HG02763 (cell line): ENCODE measurements at regions not wholly inside any gene's neighbourhood (a gene's known extent, or its start where the extent isn't known, plus 50 kb on each side); places are given as distances from the start of the nearest gene placed in this dataset.
"Not testable (repeated sequence)": the region's sequence is repeated elsewhere in the genome, so short reads cannot be mapped to it uniquely, and the experiment has no call there.

Source experiments
- ATAC-seq: cut with Tn5 transposase; IDR thresholded peaks from one replicate; pipeline ENCODE4 v1.9.1; 2021; ENCODE audit warnings: mild to moderate bottlenecking, moderate library complexity; ENCODE audit not compliant: unreplicated experiment

DNA sequence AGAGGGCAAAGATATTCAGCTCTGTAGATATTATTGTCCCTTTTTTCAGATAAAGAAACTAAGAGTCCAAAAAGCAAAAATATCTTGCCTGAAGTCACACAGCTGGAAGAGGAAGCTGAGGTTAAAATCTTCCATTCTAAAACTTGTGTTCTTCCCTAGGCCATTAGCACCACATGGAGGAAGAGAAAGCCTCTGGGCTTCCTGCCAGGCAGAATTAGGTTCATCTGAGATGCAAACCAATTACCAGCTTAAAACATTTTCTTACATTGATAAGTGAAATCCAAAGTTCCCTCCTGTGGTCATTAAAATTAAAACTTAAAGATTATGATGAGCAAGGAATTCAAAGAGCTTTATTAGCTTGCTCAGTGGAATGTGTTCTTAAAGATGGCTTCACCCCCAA is 235.3 kb upstream of the SETMAR start:
- ATAC-seq, result no peak

DNA sequence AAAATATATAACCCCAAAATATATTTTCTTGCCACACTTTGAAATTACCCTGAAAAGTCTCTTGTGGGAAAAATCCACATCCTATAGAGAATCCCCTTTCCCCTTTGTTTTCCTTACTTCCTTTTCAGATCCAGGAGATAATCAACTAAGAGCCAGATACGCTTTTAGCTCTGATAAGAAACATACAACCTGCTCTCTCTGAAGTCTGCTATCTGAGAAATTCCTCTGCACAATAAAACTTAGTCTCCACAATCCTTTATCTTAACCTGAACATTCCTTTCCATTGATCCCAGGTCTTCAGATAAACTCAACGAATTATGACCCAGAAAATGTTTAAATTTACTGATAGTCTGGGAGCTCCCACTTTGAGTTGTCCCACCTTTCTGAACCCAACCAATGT is 233.4 kb upstream of the SETMAR start:
- no peak for ATAC-seq

DNA sequence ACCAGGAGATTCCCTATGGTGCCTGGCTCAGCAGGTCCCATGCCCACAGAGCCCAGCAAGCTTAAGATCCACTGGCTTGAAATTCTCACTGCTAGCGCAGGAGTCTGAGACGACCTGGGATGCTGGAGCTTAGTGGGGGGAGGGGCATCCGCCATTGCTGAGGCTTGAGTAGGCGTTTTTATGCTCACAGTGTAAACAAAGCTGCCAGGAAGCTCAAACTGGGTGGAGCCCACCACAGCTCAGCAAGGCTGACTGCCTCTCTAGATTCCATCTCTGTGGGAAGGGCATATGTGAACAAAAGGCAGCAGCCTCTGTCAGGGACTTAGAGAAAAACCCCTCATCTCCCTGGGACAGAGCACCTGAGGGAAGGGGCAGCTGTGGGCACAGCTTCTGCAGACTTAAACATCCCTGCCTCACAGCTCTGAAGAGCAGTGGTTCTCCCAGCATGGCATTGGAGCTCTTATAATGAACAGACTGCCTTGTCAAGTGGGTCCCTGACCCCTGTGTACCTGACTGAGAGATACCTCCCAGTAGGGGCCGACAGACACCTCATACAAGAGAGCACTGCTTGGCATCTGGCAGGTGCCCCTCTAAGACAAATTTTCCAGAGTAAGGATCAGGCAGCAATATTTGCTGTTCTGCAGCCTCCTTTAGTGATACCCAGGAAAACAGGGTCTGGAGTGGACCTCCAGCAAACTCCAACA is 231.5 kb upstream of the SETMAR start:
- no peak for ATAC-seq

DNA sequence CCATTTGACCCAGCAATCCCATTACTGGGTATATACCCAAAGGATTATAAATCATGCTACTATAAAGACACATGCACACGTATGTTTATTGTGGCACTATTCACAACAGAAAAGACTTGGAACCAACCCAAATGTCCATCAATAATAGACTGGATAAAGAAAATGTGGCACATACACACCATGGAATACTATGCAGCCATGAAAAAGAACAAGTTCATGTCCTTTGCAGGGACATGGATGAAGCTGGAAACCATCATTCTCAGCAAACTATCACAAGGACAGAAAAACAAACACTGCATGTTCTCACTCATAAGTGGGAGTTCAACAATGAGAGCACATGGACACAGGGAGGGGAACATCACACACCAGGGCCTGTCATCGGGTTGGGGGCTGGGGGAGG is 225.9 kb upstream of the SETMAR start:
- not testable (repeated sequence) for ATAC-seq

DNA sequence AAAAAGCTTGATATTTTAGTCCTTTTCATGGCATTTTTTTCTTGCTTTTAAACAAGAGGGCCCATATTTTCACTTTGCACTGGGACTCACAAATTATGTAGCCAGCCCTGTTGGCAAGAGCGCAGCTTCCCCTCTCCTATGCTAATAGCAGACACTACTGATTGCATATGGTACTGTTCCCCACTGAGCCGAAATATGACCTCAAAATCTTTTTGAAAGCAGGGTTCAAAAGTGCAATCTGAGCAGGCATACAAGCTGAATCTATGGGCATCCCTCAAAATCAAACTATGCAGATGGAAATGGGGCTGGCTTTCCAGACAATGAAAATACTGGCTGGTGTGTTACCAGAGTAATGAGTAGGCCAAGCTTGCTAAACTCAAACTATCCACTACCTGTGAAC is 225.2 kb upstream of the SETMAR start:
- ATAC-seq, result no peak

DNA sequence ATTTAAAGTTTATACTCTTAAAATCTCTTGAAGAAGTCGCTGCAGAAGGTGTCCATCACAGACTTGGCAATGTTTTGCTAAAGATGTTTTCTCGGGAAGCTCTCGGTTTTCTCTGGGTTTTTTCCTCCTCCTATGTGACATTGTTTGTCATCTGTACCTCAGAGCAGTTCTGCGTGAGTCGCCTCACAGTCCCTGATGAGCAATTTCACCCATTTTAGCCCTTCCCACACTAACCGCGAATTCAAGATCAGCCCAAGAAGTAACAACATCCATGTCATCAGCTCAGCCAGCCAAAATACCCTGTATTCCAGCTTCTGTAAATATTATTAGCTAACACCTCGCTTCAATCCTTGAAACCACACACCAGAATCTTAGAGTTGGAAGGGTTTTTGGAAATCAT is 224.3 kb upstream of the SETMAR start:
- ATAC-seq, result peak; percentile 51

- ATAC-seq, result peak; percentile 10
These were observed 223.6 kb upstream of the SETMAR start for GRCh38 chr3:4079339-4080195.

- ATAC-seq, result no peak
These were observed 219.7 kb upstream of the SETMAR start for GRCh38 chr3:4083225-4084015.

GRCh38 chr3:4084271-4084670 is 218.9 kb upstream of the SETMAR start:
- ATAC-seq, result no peak

DNA sequence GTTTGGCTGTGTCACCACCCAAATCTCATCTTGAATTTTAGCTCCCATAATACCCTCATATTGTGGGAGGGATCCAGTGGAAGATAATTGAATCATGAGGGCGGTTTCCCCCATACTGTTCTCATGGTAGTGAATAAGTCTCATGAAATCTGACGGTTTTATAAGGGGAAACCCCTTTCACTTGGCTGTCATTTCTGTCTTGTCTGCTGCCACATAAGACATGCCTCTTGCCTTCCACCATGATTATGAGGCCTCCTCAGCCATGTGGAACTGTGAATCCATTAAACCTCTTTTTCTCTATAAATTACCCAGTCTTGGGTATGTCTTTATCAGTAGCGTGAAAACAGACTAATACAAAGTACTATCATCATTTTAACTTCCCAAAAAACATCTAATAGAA is 216.5 kb upstream of the SETMAR start:
- not testable (repeated sequence) for ATAC-seq

DNA sequence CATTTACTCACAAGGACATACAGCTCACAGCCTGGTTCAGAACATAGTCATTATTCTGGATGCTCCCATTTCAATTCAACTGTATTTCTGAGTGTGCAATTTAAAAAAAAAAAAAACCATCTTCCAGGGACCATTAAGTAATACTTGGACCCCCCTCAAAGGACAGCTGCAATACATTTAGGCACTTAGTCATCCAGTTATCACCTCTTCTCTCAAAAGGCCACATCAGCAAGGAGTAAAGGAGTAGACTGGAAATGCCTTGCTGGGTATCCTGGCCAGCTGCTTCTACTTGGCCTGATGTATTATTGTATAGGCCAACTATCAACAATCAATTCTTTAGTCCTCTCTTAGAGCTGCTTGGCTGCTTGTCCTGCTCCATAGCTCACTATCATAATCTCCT is 211.4 kb upstream of the SETMAR start:
- no peak for ATAC-seq

DNA sequence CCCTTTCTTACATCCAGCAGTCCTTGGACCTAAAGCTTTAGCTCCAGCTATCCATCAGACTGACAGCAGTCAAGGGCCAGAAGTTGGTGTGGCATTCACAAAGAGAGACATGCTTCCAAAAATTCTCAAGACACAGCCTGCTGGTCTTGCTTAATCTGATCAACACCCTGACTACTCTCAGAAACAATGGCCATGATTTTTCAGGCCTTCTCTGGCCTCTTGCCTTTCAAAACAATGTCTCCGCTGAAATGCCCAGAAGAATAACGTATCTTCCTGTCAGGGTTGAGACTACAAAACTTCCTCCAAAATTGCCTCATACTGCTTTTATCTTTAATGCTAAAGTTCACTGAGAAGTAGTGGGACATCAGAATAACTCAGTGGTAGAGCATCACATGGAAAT is 205.4 kb upstream of the SETMAR start:
- no peak for ATAC-seq

DNA sequence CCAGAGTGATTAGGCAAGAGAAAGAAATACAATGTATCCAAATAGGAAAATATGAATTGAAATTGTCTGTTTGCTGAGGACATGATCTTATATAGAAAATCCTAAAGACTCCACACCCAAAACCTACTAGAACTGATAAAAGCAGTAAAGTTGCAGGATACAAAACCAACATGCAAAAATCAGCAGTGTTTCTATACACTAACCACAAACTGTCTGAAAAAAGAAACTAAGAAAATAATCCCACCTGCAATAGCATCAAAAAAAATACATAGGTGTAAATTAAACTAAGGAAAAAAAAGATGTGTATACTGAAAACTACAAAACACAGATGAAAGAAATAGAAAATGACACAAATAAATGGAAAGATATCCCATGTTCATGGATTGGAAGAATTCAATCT is 203.6 kb upstream of the SETMAR start:
- ATAC-seq, result no peak

DNA sequence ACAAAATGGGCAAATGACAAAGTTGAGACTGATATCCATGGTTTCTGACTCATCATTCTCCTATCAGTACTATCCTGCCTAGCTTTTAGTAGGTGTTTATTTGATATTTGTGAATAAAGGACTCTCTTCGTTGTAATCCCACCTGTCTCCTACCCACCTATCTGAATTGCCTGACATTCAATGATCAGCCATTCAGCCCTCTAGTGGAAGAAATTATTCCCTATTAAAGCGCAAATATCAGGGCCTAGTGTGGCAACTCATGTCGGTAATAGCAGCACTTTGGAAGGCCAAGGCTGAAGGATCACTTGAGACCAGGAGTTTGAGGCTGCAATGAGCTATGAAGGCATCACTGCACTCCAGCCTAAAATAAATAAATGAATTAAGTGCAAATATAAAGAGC is 195.7 kb upstream of the SETMAR start:
- no peak for ATAC-seq

DNA sequence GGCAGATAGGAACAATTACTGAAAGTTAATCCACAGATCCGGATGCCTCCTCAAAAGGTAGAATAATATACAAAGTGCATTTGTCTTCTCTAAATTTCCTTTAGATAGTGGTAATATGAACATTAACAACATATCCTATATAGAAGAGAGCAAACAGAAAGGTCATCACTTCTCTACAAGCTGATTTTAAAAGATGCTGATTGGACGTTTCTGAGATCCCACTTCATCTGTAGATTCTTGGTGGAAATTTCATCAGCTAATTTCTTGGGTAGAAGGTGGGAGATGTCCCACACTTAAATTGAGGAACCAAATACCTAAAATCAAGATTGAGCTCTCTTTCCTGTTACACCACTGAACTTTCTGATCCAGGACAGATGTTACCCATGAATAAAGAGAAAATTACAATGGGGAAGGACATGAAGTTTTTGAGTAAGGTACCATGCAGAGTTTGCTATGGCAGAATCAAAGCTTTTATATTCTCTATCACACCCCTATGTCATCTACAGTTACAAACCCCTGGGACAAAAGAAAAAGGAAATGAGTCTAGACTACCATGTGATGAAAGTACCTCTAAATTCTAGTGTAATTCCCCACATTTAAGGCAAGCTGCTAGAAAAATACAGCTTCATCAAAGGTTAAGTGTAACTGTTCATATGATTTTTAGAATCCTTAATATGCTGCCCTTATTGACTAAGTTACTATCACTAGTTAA is 189.2 kb upstream of the SETMAR start:
- ATAC-seq, result no peak

- ATAC-seq, result no peak
These were observed 184.1 kb upstream of the SETMAR start for GRCh38 chr3:4119119-4119518.

DNA sequence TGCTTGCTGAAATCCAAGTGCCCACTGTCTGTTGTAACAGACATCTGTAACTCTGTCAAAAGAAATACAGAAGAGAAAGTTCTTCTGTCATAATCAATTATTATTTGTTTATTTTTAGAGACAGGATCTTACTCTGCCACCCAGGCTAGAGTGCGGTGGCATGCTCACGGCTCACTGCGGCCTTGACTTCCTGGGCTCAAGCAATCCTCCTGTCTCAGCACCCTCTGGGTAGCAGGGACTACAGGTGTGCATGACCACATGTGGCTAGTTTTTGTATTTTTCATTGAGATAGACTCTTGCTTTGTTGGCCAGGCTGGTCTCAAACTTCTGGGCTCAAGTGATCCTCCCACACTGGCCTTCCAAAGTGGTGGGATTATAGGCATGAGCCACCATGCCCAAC is 177.6 kb upstream of the SETMAR start:
- ATAC-seq, result no peak

DNA sequence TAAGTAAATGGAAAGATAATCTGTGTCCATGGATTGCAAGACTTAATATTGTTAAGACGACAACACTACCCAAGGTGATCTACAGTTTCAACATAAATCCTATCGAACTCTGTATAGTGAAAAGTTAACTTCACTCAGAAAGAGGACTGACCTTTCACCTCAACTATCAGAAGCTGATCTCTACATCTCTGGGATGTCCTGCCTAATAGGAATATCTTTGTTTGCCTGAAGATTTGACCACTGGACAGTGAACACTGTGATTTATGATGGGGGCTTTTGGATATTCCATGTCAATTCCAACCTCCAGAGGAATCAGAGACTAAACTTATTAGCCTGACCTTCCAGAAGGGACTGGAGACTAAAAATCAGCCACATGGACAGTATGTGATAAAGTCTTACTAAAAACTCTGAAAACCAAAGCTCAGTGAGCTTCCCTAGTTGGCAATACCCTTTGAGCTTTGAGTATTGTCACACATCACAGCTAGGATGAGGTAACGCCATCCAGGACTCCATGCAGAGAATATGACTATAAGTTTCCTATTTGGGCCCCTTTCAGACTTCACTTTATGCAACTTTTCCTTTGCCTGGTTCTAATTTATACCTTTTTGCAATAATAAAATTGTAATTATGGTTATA is 164.9 kb upstream of the SETMAR start:
- ATAC-seq, result no peak

DNA sequence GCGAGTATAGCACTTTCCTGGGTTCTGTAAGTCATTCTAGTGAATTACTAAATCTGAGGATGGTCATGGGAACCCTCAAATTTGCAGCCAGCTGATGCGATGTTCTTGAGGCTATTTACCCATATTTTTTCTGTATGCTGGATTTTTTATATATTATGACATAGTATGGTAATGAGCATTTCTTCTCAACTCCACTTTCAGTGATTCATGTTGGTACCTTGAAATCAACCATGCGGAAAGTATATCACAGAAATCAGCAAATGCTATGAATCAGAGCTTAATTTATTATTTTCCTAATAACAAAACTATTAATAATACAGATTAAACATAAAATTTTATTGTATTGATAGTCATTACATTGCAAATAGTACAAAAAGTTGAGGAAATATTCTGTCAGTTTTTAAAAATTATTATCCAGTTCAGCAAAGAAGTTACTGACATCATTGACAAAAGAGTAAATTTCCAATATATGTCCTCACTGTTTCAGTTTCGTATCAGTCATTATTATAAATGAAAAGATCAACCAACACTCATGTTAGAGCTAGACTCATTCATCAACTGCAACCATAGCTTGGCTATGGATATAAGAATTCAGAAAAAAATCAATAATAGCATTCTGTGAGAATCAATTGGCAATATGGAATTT is 164.3 kb upstream of the SETMAR start:
- no peak for ATAC-seq
